VCaP (cell line): ENCODE measurements at regions not wholly inside any gene's neighbourhood (a gene's known extent, or its start where the extent isn't known, plus 50 kb on each side); places are given as distances from the start of the nearest gene placed in this dataset.

Experiments
- H3K27ac ChIP-seq: fragments of 450-650 bp; 2 replicates; pipeline ENCODE4 v1.5.1; 2017
- CTCF ChIP-seq: fragments of 450-650 bp; conservative IDR thresholded peaks from 2 replicates; pipeline ENCODE4 v1.5.1; 2017; ENCODE audit warnings: mild to moderate bottlenecking, moderate library complexity

GRCh38 chr10:111338035-111338434 lies 261.2 kb downstream of the ADRA2A start:
- no peak overlapping the region for H3K27ac ChIP-seq
- no peak for TF ChIP-seq CTCF

GRCh38 chr10:111338805-111339204 lies 262.0 kb downstream of the ADRA2A start:
- TF ChIP-seq CTCF, result no peak
- H3K27ac ChIP-seq, result no peak overlapping the region

GRCh38 chr10:111344804-111345203 lies 268.0 kb downstream of the ADRA2A start:
- no peak overlapping the region for H3K27ac ChIP-seq
- TF ChIP-seq CTCF, result peak; percentile 72

DNA sequence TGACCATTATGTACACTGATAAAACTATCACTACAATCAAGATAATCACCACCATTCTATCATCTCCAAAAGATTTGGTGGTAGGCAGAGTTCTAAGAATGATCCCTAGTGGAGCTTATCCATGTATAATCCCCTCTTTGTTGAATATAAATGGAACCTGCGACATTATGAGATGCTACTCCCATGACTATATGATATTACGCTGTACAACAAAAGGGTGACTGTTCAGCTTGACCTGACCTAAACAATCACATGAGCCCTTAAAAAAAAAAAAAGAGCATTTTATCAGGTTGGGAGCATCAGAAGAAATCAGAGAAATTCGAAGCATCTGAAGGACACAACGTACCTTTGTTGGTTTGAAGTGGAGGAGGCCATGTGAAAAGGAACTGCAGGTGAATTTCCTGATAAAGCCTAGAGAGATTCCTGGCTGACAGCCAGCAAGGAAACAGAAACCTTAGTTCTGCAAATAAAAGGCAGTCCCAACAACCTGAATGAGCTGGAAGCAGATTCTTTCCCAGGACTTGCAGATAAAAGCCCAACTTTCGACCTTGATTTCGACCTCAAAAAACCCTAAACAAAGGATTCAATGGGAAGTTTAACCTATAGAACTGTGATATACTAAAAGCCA lies 270.7 kb downstream of the ADRA2A start:
- TF ChIP-seq CTCF, result no peak
- peak overlapping the region; percentile 67 for H3K27ac ChIP-seq

GRCh38 chr10:111348076-111348475 lies 271.2 kb downstream of the ADRA2A start:
- no peak for TF ChIP-seq CTCF
- peak overlapping the region; percentile 67 for H3K27ac ChIP-seq

GRCh38 chr10:111354859-111355258 lies 278.0 kb downstream of the ADRA2A start:
- no peak for TF ChIP-seq CTCF
- no peak overlapping the region for H3K27ac ChIP-seq

- TF ChIP-seq CTCF, result no peak
- no peak overlapping the region for H3K27ac ChIP-seq
Measured at GRCh38 chr10:111356571-111356970, 279.7 kb downstream of the ADRA2A start.
